GM12878 (cell line): ENCODE measurements at regions not wholly inside any gene's neighbourhood (a gene's known extent, or its start where the extent isn't known, plus 50 kb on each side); places are given as distances from the start of the nearest gene placed in this dataset.

Source experiments
- ATAC-seq: fragments of 200-7000 bp; cut with Tn5 transposase; 3 replicates; pipeline ENCODE4 v1.9.1; 2020; ENCODE audit warnings: mild to moderate bottlenecking, moderate library complexity
- BruUV-seq: library from RNA; stranded (reverse); fragments of 400-500 nt; replicated peaks from 2 replicates; lab custom pipeline; 2021; lab: Mats Ljungman, UMichigan
- CTCF ChIA-PET: fragments of 300-600 bp; sonication (Branson Sonifier 250); formaldehyde crosslinking; extraction: SDS; loops from one replicate; lab custom pipeline; 2021; ENCODE audit warnings: inconsistent platforms; lab: Yijun Ruan, JAX
- POLR2A ChIA-PET: fragments of 350-600 bp; formaldehyde crosslinking; extraction: SDS; loops from one replicate; lab custom pipeline; 2021; ENCODE audit warnings: inconsistent platforms; lab: Charles Lee
- RAD21 ChIA-PET: fragments of 300-600 bp; sonication (Branson Sonifier 250); formaldehyde crosslinking; loops from one replicate; lab custom pipeline; 2023; ENCODE audit warnings: antibody characterized with exemption; ENCODE audit not compliant: unreplicated experiment; lab: Charles Lee
- SMC1A ChIA-PET: fragments of 300-600 bp; sonication (Branson Sonifier 250); formaldehyde crosslinking; loops from one replicate; lab custom pipeline; 2023; ENCODE audit not compliant: unreplicated experiment, uncharacterized antibody; lab: Charles Lee
- DNase-seq: peaks from one replicate; pipeline ENCODE4 v3.0.0-alpha.2; 2011; ENCODE audit warnings: low read depth, low spot score
- FAIRE-seq: peaks from 3 replicates; lab custom pipeline; 2011; peaks lifted over from hg19 to GRCh38; lab: Jason Lieb, UNC
- H2AFZ ChIP-seq: 2 replicates; pipeline ENCODE4 v1.6.0; 2011; ENCODE audit warnings: low read depth, low read length, control low read depth; ENCODE audit not compliant: control insufficient read depth
- H3K27ac ChIP-seq: 2 replicates; pipeline ENCODE4 v1.5.1; 2011; ENCODE audit warnings: control low read depth; ENCODE audit not compliant: control insufficient read depth, insufficient read depth
- H3K27me3 ChIP-seq, 2 experiments: replicated peaks in 1 of 2; 2 replicates each; pipeline versions ENCODE4 v1.6.0 to v1.6.1; 2011; ENCODE audit warnings: low read length in 1 of 2; ENCODE audit not compliant: control insufficient read depth in 2 of 2, insufficient read depth in 2 of 2
- H3K36me3 ChIP-seq, 2 experiments: 2 replicates each; pipeline ENCODE4 v1.5.1; 2011; ENCODE audit warnings: low read length in 1 of 2; ENCODE audit not compliant: control insufficient read depth in 2 of 2, insufficient read depth in 2 of 2
- H3K4me1 ChIP-seq: 2 replicates; pipeline ENCODE4 v1.6.1; 2011; ENCODE audit warnings: mild to moderate bottlenecking, low read length, moderate library complexity, mixed read lengths; ENCODE audit not compliant: control insufficient read depth, insufficient read depth
- H3K4me2 ChIP-seq: 2 replicates; pipeline ENCODE4 v1.6.0; 2011; ENCODE audit warnings: control low read depth; ENCODE audit not compliant: control insufficient read depth, insufficient read depth
- H3K4me3 ChIP-seq: fragments of 200-600 bp; sonication (generic); 2 replicates; pipeline ENCODE4 v1.5.1; 2016
- H3K79me2 ChIP-seq: 2 replicates; pipeline ENCODE4 v1.6.0; 2011; ENCODE audit warnings: low read length; ENCODE audit not compliant: control insufficient read depth, insufficient read depth
- H3K9ac ChIP-seq: 2 replicates; pipeline ENCODE4 v1.8.0; 2011; ENCODE audit warnings: low read length, control low read depth, mixed read lengths; ENCODE audit not compliant: control insufficient read depth, insufficient read depth
- H3K9me3 ChIP-seq: replicated peaks from 3 replicates; pipeline ENCODE4 v1.5.1; 2011; ENCODE audit warnings: mild to moderate bottlenecking, low read length; ENCODE audit not compliant: control insufficient read depth, insufficient read depth
- H4K20me1 ChIP-seq: 2 replicates; pipeline ENCODE4 v1.6.0; 2011; ENCODE audit not compliant: control insufficient read depth, insufficient read depth
- BHLHE40 ChIP-seq, 2 experiments: fragments of 450-650 bp in 1 of 2; IDR thresholded peaks; 2 replicates each; pipeline ENCODE4 v1.6.1; 2011 to 2017; ENCODE audit warnings: low read depth in 2 of 2, borderline replicate concordance in 1 of 2, improper control_type of control experiment in 1 of 2, low read length in 1 of 2, mild to moderate bottlenecking in 1 of 2
- E4F1 ChIP-seq: fragments of 450-650 bp; IDR thresholded peaks from 2 replicates; pipeline ENCODE4 v1.6.1; 2018; ENCODE audit warnings: borderline replicate concordance, mild to moderate bottlenecking; ENCODE audit not compliant: partially characterized antibody
- EGR1 ChIP-seq, 2 experiments: IDR thresholded peaks; 1 replicate in 1 of 2; 2 replicates in 1 of 2; pipeline ENCODE4 v1.6.1; 2011 to 2012; ENCODE audit warnings: low read depth in 2 of 2, low read length in 2 of 2, borderline replicate concordance in 1 of 2, mild to moderate bottlenecking in 1 of 2, moderate library complexity in 1 of 2
- ESRRA ChIP-seq: IDR thresholded peaks from 2 replicates; pipeline ENCODE4 v1.6.1; 2012; ENCODE audit warnings: mild to moderate bottlenecking, low read length, improper control_type of control experiment
- LARP7 ChIP-seq: fragments of 450-650 bp; IDR thresholded peaks from 2 replicates; pipeline ENCODE4 v1.6.1; 2017; ENCODE audit warnings: mild to moderate bottlenecking
- RAD51 ChIP-seq: fragments of 450-650 bp; IDR thresholded peaks from 2 replicates; pipeline ENCODE4 v1.6.1; 2016; ENCODE audit warnings: moderate library complexity, mild to moderate bottlenecking, inconsistent platforms
- SMARCA5 ChIP-seq: fragments of 450-650 bp; IDR thresholded peaks from 2 replicates; pipeline ENCODE4 v1.6.1; 2017; ENCODE audit warnings: mild to moderate bottlenecking
- SPI1 ChIP-seq: IDR thresholded peaks from 2 replicates; pipeline ENCODE4 v1.6.1; 2011; ENCODE audit warnings: low read depth, mild to moderate bottlenecking, low read length, moderate library complexity, borderline replicate concordance; ENCODE audit not compliant: insufficient read depth
- ZBTB40 ChIP-seq: fragments of 450-650 bp; IDR thresholded peaks from 2 replicates; pipeline ENCODE4 v1.6.1; 2016; ENCODE audit warnings: mild to moderate bottlenecking, moderate library complexity, borderline replicate concordance
- WGBS: methylation state at CpG from one replicate; pipeline ENCODE4 v1.1.6; 2016; ENCODE audit warnings: low lambda C conversion rate; ENCODE audit not compliant: insufficient replicate concordance, insufficient coverage; ENCODE audit errors: missing lambda C conversion rate; 5-methylcytosine and 5-hydroxymethylcytosine counted together
- in situ Hi-C: fragments of 300-500 bp; cut with MboI; formaldehyde crosslinking; loops from 9 replicates; pipeline ENCODE4 v1.14.3; 2018; ENCODE audit warnings: mixed read lengths
- intact Hi-C: fragments of 100-400 bp; cut with micrococcal nuclease; formaldehyde crosslinking; loops from one replicate; pipeline ENCODE4 v1.14.2; 2022; ENCODE audit not compliant: unreplicated experiment

- in situ Hi-C loops, result no loop called here
- no peak for DNase-seq
- Histone ChIP-seq H3K4me3 (no peak overlapping the region), H2AFZ (no peak overlapping the region), H3K9ac (no peak overlapping the region), H3K4me1 (no peaks in the 10 kb centered on the region), H3K4me2 (no peak overlapping the region), H3K36me3 (no peaks in the 10 kb centered on the region), H3K27ac (no peak overlapping the region), H3K79me2 (no peaks in the 10 kb centered on the region), H4K20me1 (no peaks in the 10 kb centered on the region), H3K9me3 (no peaks in the 10 kb centered on the region), H3K27me3 (no peaks in the 10 kb centered on the region)
- CTCF ChIA-PET, result interaction anchor here (4.5 kb wide), 1 partner anchor 11 kb away, joined by 31 read pairs; no protein-coding TSS in a partner anchor
- SMC1A ChIA-PET, result interaction anchor here (0.8 to 2.0 kb wide), 5 partner anchors 12 to 84 kb away, joined by 3 to 8 read pairs (median 3); no protein-coding TSS in a partner anchor
- FAIRE-seq, result no peak
- BruUV-seq, result no TSS peak
- intact Hi-C loops, result no loop called here
- WGBS, result 0% methylated on average over 1 of the region's 1 CpG
- ATAC-seq, result no peak
- TF ChIP-seq SPI1, result no peak
- RAD21 ChIA-PET, result interaction anchor here (1.5 kb wide), 1 partner anchor 84 kb away, joined by 4 read pairs; no protein-coding TSS in a partner anchor
- POLR2A ChIA-PET, result interaction anchor here (0.6 kb wide), 1 partner anchor 316 kb away, joined by 4 read pairs; no protein-coding TSS in a partner anchor
Observed at GRCh38 chr4:100009490-100009889, 59.4 kb upstream of the H2AZ1 start.

- intact Hi-C loops, result no loop called here
- 0% methylated on average over 1 of the region's 1 CpG for WGBS
- no peak for DNase-seq
- ChIA-PET RAD21 (no interaction called here), POLR2A (no interaction called here), CTCF (interaction anchor here (4.5 kb wide), 1 partner anchor 9 kb away, joined by 31 read pairs; no protein-coding TSS in a partner anchor), SMC1A (interaction anchor here (0.9 to 2.1 kb wide), 3 partner anchors 10 to 31 kb away, joined by 3 to 8 read pairs (median 5); no protein-coding TSS in a partner anchor)
- Histone ChIP-seq H3K4me1 (no peaks in the 10 kb centered on the region), H3K4me2 (no peak overlapping the region), H3K36me3 (no peaks in the 10 kb centered on the region), H3K27ac (no peak overlapping the region), H2AFZ (no peak overlapping the region), H3K4me3 (no peak overlapping the region), H4K20me1 (no peaks in the 10 kb centered on the region), H3K79me2 (no peaks in the 10 kb centered on the region), H3K27me3 (no peaks in the 10 kb centered on the region), H3K9me3 (no peaks in the 10 kb centered on the region), H3K9ac (no peak overlapping the region)
- no peak for ATAC-seq
- no TSS peak for BruUV-seq
- FAIRE-seq, result no peak
- in situ Hi-C loops, result no loop called here
- TF ChIP-seq BHLHE40 (IDR thresholded peaks at IDR 0.05; ENCODE audit: borderline replicate concordance in 1 of 2, low read depth in 2 of 2, low read length in 1 of 2) (no peak), ESRRA (no peak), SMARCA5 (no peak), ZBTB40 (no peak), RAD51 (no peak), LARP7 (no peak), E4F1 (no peak), EGR1 (IDR thresholded peaks at IDR 0.05; ENCODE audit: borderline replicate concordance in 1 of 2, low read depth in 2 of 2, low read length in 2 of 2) (no peak)
Observed at GRCh38 chr4:100008048-100008447, 58.0 kb upstream of the H2AZ1 start.
